ENCODE measurements at regions not wholly inside any gene's neighbourhood (a gene's known extent, or its start where the extent isn't known, plus 50 kb on each side); places are given as distances from the start of the nearest gene placed in this dataset.
"Not testable (repeated sequence)": the region's sequence is repeated elsewhere in the genome, so short reads cannot be mapped to it uniquely, and the experiment has no call there.

- H3K27ac ChIP-seq (ENCODE audit: poor library complexity, severe bottlenecking); H3K4me1 ChIP-seq (ENCODE audit: insufficient read depth, poor library complexity, severe bottlenecking); H3K4me3 ChIP-seq (ENCODE audit: severe bottlenecking); ATAC-seq (ENCODE audit: low read depth); H3K27me3 ChIP-seq (ENCODE audit: insufficient read depth, poor library complexity, severe bottlenecking); DNase-seq (ENCODE audit: low spot score); H3K9me3 ChIP-seq (ENCODE audit: severe bottlenecking); H3K36me3 ChIP-seq (ENCODE audit: low read depth): not testable (repeated sequence)
Observed at GRCh38 chr1:148432318-148432717, 50.8 kb downstream of the PPIAL4G start.

GRCh38 chr1:148429856-148430255, 53.2 kb downstream of the PPIAL4G start:
- H3K9me3 ChIP-seq (ENCODE audit: severe bottlenecking); H3K27me3 ChIP-seq (ENCODE audit: insufficient read depth, poor library complexity, severe bottlenecking); H3K36me3 ChIP-seq (ENCODE audit: low read depth); DNase-seq (ENCODE audit: low spot score); ATAC-seq (ENCODE audit: low read depth); H3K4me3 ChIP-seq (ENCODE audit: severe bottlenecking); H3K27ac ChIP-seq (ENCODE audit: poor library complexity, severe bottlenecking): not testable (repeated sequence)
- peaks cover 12% of the 10 kb centered on the region for H3K4me1 ChIP-seq (ENCODE audit: insufficient read depth, poor library complexity, severe bottlenecking)

- not testable (repeated sequence) for DNase-seq (ENCODE audit: low spot score); H3K27ac ChIP-seq (ENCODE audit: poor library complexity, severe bottlenecking)
- peak; percentile 79 for ATAC-seq (ENCODE audit: low read depth)
Observed at GRCh38 chr1:148426940-148427611, 56.0 kb downstream of the PPIAL4G start.

GRCh38 chr1:148426385-148426784, 56.7 kb downstream of the PPIAL4G start:
- not testable (repeated sequence) for ATAC-seq (ENCODE audit: low read depth); H3K9me3 ChIP-seq (ENCODE audit: severe bottlenecking); H3K36me3 ChIP-seq (ENCODE audit: low read depth); H3K4me3 ChIP-seq (ENCODE audit: severe bottlenecking); H3K27ac ChIP-seq (ENCODE audit: poor library complexity, severe bottlenecking); DNase-seq (ENCODE audit: low spot score); H3K27me3 ChIP-seq (ENCODE audit: insufficient read depth, poor library complexity, severe bottlenecking)
- peaks cover 21% of the 10 kb centered on the region for H3K4me1 ChIP-seq (ENCODE audit: insufficient read depth, poor library complexity, severe bottlenecking)

More at GRCh38 chr1:148426940-148427611, 56.0 kb downstream of the PPIAL4G start:
- peaks cover 21% of the 10 kb centered on the region for H3K4me1 ChIP-seq (ENCODE audit: insufficient read depth, poor library complexity, severe bottlenecking)
- not testable (repeated sequence) for H3K36me3 ChIP-seq (ENCODE audit: low read depth); H3K9me3 ChIP-seq (ENCODE audit: severe bottlenecking); H3K4me3 ChIP-seq (ENCODE audit: severe bottlenecking); H3K27me3 ChIP-seq (ENCODE audit: insufficient read depth, poor library complexity, severe bottlenecking)

GRCh38 chr1:148424143-148425003, 58.7 kb downstream of the PPIAL4G start:
- Histone ChIP-seq H3K27ac (ENCODE audit: poor library complexity, severe bottlenecking) (peak overlapping the region; percentile 50), H3K4me1 (ENCODE audit: insufficient read depth, poor library complexity, severe bottlenecking) (peaks cover 21% of the 10 kb centered on the region)
- H3K27me3 ChIP-seq (ENCODE audit: insufficient read depth, poor library complexity, severe bottlenecking); H3K4me3 ChIP-seq (ENCODE audit: severe bottlenecking); DNase-seq (ENCODE audit: low spot score); H3K9me3 ChIP-seq (ENCODE audit: severe bottlenecking); H3K36me3 ChIP-seq (ENCODE audit: low read depth): not testable (repeated sequence)
- peak; percentile 91 for ATAC-seq (ENCODE audit: low read depth)

- DNase-seq (ENCODE audit: low spot score); ATAC-seq (ENCODE audit: low read depth); H3K9me3 ChIP-seq (ENCODE audit: severe bottlenecking); H3K27me3 ChIP-seq (ENCODE audit: insufficient read depth, poor library complexity, severe bottlenecking); H3K27ac ChIP-seq (ENCODE audit: poor library complexity, severe bottlenecking); H3K36me3 ChIP-seq (ENCODE audit: low read depth); H3K4me3 ChIP-seq (ENCODE audit: severe bottlenecking): not testable (repeated sequence)
- peaks cover 21% of the 10 kb centered on the region for H3K4me1 ChIP-seq (ENCODE audit: insufficient read depth, poor library complexity, severe bottlenecking)
Observed at GRCh38 chr1:148422921-148423320, 60.2 kb downstream of the PPIAL4G start.

- H3K4me3 ChIP-seq (ENCODE audit: severe bottlenecking); H3K4me1 ChIP-seq (ENCODE audit: insufficient read depth, poor library complexity, severe bottlenecking); H3K9me3 ChIP-seq (ENCODE audit: severe bottlenecking); ATAC-seq (ENCODE audit: low read depth); H3K36me3 ChIP-seq (ENCODE audit: low read depth); H3K27ac ChIP-seq (ENCODE audit: poor library complexity, severe bottlenecking); H3K27me3 ChIP-seq (ENCODE audit: insufficient read depth, poor library complexity, severe bottlenecking); DNase-seq (ENCODE audit: low spot score): not testable (repeated sequence)
Observed at GRCh38 chr1:148417241-148417640, 65.9 kb downstream of the PPIAL4G start.

GRCh38 chr1:148413385-148413784, 69.7 kb downstream of the PPIAL4G start:
- H3K9me3 ChIP-seq (ENCODE audit: severe bottlenecking); DNase-seq (ENCODE audit: low spot score); H3K4me3 ChIP-seq (ENCODE audit: severe bottlenecking); H3K36me3 ChIP-seq (ENCODE audit: low read depth); H3K4me1 ChIP-seq (ENCODE audit: insufficient read depth, poor library complexity, severe bottlenecking); H3K27me3 ChIP-seq (ENCODE audit: insufficient read depth, poor library complexity, severe bottlenecking); ATAC-seq (ENCODE audit: low read depth); H3K27ac ChIP-seq (ENCODE audit: poor library complexity, severe bottlenecking): not testable (repeated sequence)

- H3K27me3 ChIP-seq (ENCODE audit: insufficient read depth, poor library complexity, severe bottlenecking); DNase-seq (ENCODE audit: low spot score); H3K36me3 ChIP-seq (ENCODE audit: low read depth); H3K4me3 ChIP-seq (ENCODE audit: severe bottlenecking); H3K9me3 ChIP-seq (ENCODE audit: severe bottlenecking); ATAC-seq (ENCODE audit: low read depth); H3K4me1 ChIP-seq (ENCODE audit: insufficient read depth, poor library complexity, severe bottlenecking); H3K27ac ChIP-seq (ENCODE audit: poor library complexity, severe bottlenecking): not testable (repeated sequence)
Observed at GRCh38 chr1:148404786-148405568, 78.1 kb downstream of the PPIAL4G start.

GRCh38 chr1:148403925-148404324, 79.2 kb downstream of the PPIAL4G start:
- ATAC-seq (ENCODE audit: low read depth); DNase-seq (ENCODE audit: low spot score); H3K4me1 ChIP-seq (ENCODE audit: insufficient read depth, poor library complexity, severe bottlenecking); H3K27me3 ChIP-seq (ENCODE audit: insufficient read depth, poor library complexity, severe bottlenecking); H3K4me3 ChIP-seq (ENCODE audit: severe bottlenecking); H3K36me3 ChIP-seq (ENCODE audit: low read depth); H3K9me3 ChIP-seq (ENCODE audit: severe bottlenecking); H3K27ac ChIP-seq (ENCODE audit: poor library complexity, severe bottlenecking): not testable (repeated sequence)

- not testable (repeated sequence) for ATAC-seq (ENCODE audit: low read depth); DNase-seq (ENCODE audit: low spot score); H3K36me3 ChIP-seq (ENCODE audit: low read depth); H3K27me3 ChIP-seq (ENCODE audit: insufficient read depth, poor library complexity, severe bottlenecking); H3K4me1 ChIP-seq (ENCODE audit: insufficient read depth, poor library complexity, severe bottlenecking); H3K9me3 ChIP-seq (ENCODE audit: severe bottlenecking); H3K27ac ChIP-seq (ENCODE audit: poor library complexity, severe bottlenecking)
- H3K4me3 ChIP-seq (ENCODE audit: severe bottlenecking) = peak overlapping the region; percentile 40
Observed at GRCh38 chr1:148403085-148403456, 80.0 kb downstream of the PPIAL4G start.

Measured in RWPE2 (cell line).